HG02763 (cell line): ENCODE measurements at regions not wholly inside any gene's neighbourhood (a gene's known extent, or its start where the extent isn't known, plus 50 kb on each side); places are given as distances from the start of the nearest gene placed in this dataset.

ENCODE experiments used
- ATAC-seq: cut with Tn5 transposase; IDR thresholded peaks from one replicate; pipeline ENCODE4 v1.9.1; 2021; ENCODE audit warnings: mild to moderate bottlenecking, moderate library complexity; ENCODE audit not compliant: unreplicated experiment

- no peak for ATAC-seq
Observed at GRCh38 chr3:144129536-144130214, 158.1 kb downstream of the DIPK2A start.

GRCh38 chr3:144141074-144141473 is 169.5 kb downstream of the DIPK2A start:
- no peak for ATAC-seq

- no peak for ATAC-seq
Observed at GRCh38 chr3:144141496-144141895, 169.9 kb downstream of the DIPK2A start.

DNA sequence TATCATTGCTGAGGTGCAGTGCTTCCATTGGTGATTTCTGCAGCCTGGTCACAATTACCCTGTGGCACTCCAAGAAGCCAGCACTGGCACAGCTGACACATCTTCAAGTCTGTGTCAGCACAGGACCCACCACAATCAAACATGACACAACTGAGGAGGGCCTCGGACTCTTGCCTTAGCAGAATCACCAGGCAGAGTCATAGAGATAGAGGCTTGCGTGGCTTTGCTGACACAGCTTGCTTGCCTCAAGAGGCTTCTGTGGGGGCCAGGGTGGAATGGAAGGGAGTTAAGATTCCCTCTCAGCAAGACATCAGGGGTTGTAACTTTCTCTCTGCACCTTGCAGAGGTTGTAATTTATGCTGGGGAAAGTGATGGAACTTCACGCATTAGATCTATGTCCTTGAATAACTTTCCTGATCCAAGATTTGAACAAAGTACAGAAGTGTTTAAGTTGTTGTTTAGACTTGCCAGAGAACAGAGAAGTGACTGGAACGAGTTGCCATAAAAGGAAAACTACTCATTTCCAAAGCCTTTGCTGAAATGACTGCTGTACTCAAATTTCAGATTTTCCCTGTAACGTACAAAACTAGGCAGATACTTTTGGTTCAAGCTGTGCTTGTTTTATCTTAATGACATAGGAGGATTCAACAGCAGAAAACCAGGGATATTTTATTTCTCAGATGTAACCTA is 170.7 kb downstream of the DIPK2A start:
- no peak for ATAC-seq

DNA sequence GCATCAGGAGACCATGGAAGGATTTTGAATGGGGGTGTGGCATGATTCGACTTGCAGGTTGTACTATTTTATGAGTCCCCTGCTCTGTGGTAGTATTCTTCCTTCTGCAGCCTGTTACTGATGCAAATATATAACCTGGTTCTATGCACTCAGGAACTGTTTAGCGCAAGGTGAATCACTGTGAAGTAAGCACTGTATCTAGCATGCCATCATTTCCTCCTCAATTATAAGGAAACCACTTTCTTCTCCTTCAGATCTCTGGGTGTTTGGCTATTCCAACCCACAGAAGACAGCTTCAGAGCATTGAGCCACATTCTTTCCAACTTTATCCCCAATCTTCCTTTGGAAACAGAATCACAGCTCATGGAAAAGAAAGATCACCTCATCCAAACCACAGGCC is 176.7 kb downstream of the DIPK2A start:
- ATAC-seq: no peak

- ATAC-seq: no peak
Observed at GRCh38 chr3:144151983-144152382, 180.4 kb downstream of the DIPK2A start.

DNA sequence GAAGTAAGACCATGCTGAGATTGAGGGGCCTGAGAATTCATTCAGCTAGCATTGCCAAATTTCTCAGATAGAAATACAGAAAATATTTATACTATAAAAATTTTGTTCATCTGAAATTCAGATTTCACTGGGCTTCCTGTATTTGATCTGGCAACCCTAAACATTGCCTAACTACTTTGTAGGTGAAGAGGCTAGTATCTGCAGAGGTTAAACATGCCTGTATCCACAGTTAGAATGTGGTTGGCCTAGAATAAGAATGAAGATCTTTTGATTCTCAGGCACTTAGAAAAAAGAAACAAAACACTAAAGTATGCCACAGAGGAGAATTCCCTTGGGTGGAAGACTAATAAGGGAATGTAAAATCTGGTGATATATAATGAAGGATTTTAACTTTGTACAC is 189.0 kb downstream of the DIPK2A start:
- no peak for ATAC-seq

- ATAC-seq: no peak
Observed at GRCh38 chr3:144162042-144162441, 190.4 kb downstream of the DIPK2A start.

GRCh38 chr3:144164352-144164751 is 192.7 kb downstream of the DIPK2A start:
- no peak for ATAC-seq

- no peak for ATAC-seq
Observed at GRCh38 chr3:144165482-144165881, 193.9 kb downstream of the DIPK2A start.

DNA sequence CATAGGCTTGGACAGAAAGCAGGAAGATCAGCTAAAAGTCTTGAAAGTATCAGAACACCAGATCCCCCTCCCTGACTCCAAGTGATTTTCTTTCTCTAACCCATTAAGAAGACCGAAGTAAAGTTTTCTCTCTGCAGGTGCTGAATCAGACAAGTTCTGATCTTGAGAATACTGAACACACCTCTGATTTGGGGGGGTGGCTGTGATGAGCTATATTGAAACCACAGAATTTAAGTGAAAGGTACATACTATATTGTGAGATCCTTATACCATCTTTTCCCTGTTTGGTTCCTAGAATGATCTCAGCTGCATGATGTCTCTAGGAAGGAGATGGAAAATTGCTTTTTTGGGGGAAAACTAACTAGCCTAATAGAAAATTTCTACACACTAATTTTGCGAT is 196.0 kb downstream of the DIPK2A start:
- ATAC-seq: no peak

GRCh38 chr3:144173491-144173890 is 201.9 kb downstream of the DIPK2A start:
- ATAC-seq: no peak

DNA sequence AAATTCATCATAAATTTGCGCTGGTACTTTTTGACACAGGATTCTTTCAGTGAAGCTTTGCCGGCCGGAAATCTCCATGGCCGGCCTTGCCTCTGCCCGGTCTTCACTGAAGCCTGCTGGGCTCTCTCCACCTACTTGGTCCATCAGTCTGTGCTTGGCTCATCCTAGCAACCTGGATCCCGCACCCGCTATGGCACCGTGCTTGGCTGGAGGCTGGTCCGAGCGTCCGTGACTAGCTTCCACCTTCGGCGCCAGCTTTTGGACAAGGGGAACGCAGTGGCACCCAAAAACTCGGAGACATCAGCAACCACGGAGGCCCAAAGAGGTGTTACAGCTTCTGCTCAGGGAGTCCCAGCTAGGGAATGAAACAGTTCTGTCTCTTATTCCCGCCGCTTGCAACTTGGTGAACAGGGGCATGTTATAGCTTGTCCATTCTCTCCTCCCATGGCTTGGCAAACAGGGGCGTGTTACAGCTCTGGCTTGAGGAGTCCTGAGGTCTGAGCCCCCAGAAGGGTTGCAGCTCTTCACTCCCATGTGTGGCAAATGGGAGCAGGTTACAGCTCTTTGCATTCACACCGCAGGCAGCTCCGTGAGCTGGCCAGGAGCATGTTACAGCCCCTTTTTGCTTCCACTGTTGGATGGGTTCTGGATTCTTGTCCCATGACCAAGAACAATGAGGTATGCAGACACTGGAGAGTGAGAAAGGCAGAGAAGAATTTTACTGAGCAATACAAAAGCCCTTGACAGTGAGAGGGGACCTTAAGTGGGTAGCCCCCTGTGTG is 204.2 kb downstream of the DIPK2A start:
- ATAC-seq: no peak

- ATAC-seq: no peak
Observed at GRCh38 chr3:144177649-144178048, 206.0 kb downstream of the DIPK2A start.

DNA sequence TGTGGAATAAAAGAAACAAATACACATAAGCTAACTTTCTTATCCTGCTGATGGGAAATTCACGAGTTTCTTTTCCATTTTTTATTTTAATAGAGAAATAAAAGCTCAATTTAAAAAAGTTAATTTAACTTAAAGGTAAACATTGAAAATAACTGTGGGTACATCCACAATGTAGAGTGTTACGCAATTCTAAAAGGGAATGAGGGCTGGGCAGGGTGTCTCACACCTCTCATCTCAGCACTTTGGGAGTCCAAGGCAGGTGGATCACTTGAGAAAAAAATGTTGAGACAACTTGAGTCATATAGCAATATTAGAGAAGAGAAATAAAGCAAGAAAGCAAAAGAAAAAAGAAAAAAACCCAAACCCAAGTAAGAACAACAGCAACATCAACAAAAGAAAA is 207.0 kb downstream of the DIPK2A start:
- ATAC-seq: no peak

DNA sequence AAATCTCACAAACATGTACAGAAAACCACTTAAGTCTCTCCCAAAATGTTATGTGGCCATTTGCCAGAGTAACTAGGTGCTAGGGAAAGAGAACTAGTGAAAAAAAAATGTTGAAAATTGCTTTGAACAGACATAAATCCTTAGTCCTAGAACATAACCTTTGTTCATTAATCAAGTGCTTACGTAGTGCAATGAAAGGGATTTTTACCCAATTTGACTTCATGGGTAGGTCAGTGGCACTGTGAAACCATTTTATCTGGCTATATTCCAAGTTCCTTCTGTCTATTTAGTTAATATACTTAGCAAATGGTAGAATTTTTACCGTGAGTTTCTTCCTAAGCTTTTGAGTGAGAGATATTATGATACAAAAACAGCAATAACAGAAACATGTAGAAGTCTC is 209.4 kb downstream of the DIPK2A start:
- ATAC-seq: no peak

DNA sequence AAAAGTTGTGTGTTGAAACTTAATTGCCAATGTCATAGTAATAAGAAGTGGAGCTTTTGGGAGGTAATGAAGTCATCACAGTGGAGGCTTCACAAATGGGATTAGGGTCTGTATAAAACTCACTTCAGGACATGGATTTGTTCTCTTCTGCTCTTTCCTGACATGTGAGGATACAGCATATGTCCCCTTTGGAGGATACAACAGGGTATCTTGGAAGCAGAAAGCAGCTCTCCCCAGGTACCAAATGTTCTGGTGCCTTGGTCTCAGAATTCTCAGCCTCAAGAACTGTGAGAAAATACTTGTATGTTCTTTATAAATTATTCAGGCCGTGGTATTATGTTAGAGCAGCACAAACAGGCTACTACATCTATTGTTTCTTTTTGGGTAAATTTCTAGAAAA is 210.9 kb downstream of the DIPK2A start:
- ATAC-seq: no peak

DNA sequence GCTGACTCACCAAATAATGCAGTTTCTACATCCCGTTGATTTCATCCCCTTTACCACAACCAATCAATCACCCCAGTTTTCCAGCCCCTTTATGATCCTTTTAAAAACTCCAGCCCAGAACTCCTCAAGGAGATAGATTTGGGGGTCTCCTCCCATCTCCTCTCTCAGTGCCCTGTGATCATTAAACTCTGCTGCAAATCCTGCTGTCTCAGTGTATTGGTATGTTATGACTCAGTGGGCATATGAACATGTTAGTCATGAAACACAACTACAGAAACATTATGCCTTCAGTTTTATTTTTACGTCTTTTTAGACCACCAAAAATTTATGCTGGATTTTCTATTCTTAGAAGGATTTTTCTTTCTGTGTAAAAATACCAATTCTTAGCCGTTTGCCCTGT is 213.7 kb downstream of the DIPK2A start:
- ATAC-seq: no peak

DNA sequence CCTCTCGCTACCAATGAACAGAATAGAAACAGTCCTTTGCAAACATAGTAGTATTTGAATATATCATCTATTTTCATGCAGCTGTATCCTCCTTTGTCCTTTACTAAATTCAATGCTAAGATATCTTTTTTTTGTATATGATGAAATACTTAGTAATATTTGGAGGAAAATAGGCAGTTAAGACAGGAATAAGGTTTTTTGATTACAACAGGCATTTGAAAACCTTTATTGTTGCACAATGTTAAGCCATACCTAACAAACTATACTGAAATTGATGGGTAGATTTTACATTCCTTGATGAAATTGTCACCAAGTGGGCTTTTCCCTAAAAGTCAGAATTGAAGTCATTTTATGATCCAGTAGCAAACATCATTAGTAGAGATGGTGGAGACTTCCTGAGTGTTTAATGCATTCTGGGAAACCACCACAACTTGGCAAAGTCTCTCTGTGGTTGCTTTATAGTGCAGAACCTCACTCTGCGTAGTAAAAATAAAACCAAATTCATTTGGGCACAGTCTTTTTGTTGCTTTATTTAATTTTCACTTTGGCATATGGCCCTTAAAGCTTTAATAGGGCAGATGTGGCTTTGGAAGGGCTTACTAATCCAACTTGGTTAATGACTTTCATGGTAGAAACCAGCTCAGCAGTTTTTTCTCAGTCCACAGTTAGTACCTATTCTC is 216.0 kb downstream of the DIPK2A start:
- ATAC-seq: no peak

DNA sequence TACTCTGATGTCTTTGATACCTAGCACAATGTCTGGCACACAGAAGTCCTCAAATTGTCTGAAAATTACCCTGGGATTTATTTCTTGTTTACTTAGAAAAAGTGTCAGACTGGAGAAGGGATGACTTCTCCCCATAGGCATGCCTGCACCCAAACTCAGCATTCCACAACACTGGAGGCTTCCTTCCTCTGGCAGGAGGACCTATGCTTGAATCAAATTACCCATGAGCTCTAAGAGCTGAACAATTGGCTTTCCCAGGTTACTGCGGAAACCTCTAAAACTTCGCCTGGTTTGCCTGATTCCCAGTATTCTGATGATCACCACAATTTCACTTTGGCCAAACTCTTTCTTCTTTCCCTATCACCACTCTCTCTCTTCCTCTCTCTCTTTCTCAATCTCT is 217.4 kb downstream of the DIPK2A start:
- ATAC-seq: no peak

DNA sequence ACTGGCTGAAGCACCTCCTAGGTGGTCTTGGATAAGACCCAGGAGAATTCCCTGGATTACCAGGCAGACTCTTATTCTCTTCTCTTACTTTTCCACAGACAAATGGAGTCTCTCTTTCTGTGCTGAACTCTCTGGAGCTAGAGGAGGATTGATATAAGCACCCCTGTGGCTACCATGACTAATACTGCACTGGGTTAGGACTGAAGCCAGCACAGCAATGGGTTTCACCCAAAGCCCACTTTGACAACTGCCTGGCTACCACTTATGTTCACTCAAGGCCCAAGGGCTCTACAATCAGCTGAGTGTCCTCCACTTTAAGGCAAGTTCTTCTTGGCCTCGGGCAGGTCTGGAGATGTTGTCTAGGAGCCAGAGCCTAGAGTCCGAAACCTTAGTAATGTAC is 225.5 kb downstream of the DIPK2A start:
- no peak for ATAC-seq
